OCI-M1 (cell line): ENCODE measurements at regions not wholly inside any gene's neighbourhood (a gene's known extent, or its start where the extent isn't known, plus 50 kb on each side); places are given as distances from the start of the nearest gene placed in this dataset.
A peak's percentile ranks its signal among the peaks of the same experiment; 100 is the strongest.

Experiments used
- DNase-seq: peaks from one replicate; lab custom pipeline; 2025; lab: John Stamatoyannopoulos, UW

DNA sequence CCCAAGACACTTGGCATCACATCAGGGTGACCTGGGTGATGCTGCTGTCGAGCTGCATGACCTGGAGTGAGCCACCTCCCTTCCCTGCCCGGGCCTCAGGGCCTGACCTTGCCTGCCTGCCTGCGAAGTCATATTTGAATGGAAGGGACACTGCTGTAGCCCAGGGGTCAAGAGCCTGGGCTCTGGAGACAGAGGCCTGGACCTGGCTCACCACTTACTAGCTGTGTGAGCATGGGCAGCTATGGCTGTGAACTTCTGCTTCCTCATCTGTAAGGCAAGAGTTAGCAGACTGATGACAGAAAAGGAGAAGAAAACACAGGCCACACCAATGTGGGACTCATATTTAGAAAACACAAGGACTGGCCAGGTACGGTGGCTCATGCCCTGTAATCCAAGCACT is 118.7 kb downstream of the ZFP36L2 start:
- no peak for DNase-seq

DNA sequence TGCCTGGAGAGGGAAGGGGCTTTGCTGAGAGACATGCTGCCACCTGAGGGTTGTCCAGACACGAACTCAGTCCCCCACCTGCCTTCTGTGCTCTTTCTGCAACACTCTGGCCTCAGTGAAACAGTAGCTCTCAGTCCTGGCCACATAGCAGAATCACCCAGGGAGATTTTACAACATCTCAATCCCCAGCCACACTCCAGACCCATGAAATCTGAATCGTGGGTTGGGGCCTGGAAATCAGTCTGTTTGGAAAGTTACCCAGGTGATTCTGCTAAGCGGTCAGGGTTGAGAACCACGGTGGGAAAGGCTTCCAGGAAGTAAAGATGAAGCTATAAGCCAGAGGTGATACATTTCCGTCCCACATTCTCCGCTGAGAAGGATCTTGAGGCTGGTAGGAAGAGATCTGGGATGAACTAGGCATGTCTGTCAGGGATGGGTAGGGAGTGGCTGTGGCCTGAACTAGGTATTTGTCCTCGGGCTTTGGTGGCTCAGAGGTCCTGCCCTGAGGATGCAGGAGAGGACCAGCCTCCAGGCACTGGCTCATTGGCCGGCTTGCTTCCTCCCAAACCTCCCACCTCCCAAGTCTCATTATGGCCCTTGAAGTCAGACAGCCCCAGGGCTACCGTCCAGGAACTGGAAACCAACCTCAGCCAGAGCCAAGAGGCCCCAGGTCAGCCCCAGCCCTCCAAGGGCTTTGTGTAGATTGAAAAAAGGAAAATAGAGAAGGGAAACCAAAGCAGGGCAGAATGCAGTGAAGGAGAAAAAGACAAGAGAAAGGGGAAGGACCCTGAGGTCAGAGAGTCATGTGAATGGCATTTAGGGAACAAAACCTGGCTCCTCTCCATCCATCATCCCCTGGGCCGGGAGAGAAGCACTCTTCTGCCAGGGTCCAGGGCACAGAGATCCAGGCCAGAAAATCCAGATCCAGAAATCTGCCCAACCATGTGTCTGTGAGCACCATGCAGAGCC is 119.6 kb downstream of the ZFP36L2 start:
- DNase-seq = no peak

DNA sequence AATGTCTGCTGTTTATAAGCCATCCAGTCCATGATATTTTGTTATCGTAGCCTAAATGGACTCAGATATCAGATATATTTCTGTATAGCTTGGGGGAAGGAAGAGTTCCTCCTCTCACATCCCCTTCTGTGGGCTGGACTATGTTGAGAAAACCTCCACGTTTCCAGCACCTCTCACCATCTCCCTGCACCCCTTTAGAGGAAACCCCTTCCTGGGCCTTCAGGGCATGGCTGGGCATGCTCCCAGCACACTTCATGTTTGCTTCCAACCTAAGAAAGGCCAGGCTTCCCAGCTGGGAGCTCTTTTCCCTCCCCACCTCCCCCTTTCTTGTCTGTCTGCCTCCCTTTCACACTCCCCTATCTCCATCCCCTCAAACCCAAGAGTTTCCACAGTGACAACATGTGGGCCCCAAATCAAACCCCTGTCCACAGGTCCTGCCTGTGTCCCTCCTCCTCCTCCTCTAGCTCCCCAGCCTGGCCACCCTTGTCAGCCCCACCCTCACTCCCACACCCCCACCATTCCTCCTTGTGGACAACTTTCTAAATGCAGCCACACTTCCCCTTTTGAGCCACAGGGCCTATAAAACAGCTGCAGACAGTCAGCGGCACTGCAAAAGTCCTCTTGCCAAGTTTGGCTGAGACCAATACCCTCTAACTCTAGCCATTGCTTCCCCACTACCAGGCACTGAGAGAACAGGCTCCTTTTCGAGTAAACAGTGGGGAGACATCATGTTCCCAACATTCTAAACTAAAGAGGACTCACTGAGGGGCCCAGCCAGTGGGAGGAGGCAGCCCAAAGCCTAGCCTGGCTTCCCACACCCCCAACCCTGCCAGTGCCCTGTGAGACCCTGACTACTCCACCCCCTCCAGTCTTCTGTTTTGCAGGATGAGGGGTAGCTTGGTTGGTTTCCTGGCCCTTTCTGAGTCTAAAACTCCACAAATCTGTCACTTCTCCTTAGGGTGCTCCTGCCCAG is 120.5 kb downstream of the ZFP36L2 start:
- DNase-seq = peak; percentile 89

DNA sequence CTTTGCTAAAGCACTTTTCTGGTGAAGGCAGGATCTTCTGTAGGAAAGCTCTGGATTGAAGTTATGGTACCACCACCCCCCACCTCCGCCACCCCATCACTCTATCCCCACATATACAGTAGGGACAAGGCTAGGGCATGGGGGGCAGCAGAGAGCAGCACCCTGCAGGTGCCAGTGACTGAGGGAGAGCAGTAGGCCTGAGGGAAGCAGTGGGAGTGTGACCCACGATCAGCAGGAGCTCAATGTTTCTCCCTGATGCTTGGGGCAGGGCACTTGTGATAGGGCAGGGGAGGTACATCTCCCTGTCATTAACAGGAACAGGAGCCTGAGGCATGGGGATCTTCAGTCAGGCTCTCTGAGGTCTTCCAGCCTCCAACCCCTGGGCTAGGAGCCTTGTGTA is 121.6 kb downstream of the ZFP36L2 start:
- DNase-seq = no peak

DNA sequence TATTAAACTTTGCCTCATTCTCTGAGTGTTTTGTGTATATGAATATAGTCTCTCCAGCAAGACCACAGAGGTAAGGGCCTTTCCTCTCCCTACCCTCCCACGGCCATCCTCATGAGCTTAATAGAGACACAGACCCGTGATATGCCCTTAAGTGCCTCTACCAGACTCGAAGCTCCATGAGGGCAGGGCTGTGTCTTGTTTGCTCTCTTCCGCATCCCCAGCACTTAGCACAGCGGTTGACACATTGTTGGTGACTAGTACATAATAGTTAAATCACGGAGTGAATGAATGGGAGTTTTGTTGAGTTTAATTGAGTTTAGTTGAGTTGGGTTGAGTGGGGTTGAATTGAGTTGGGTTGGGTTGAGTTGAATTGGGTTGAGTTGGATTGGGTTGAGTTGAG is 122.3 kb downstream of the ZFP36L2 start:
- no peak for DNase-seq

DNA sequence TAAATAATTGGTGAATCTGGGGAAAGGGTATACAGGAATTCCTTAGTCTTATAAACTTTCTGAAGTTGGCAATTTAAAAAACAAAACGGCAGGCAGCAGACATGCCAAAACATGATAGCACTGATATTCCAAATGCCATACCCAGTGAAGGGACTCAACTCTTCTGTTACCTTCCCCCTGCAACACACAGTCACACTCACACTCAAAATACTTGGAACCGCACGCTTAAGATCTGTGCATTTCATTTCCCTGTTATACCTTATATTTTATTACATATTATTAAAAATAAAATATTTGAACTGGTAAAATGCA is 123.4 kb downstream of the ZFP36L2 start:
- no peak for DNase-seq

DNA sequence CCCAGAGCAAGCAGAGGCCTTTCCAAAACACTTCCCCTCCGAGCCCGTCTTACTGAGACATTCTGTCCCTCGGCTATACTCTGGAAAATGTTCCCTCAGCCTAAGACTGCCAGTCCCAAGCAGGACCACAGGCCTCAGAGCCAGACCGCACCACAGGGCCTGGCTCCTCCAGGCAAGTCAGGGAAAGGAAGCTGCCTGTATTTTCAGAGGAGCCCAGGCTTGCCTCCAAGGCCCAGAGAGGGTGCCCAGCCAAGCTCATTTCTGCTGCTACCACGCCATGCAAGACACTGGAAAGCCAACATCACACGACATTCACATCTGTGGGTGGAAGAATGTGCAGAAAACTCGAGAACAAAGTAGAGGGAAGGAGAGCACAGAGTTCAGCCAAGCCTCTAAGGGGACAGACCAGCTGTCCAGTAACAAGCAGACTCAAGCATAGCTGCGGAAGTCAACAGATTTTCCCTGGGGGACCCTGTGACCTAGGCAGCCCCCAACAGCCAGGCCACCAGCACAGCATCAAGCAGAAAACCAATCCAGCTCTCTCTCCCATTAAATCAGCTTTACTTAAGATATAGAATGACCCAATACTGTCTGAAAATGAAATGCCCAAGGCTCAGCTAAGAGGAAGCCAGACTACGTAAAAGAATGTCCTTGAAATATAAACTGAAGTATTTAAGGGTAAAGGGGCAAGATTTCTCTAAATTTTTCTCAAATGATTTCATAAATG is 123.9 kb downstream of the ZFP36L2 start:
- no peak for DNase-seq

DNA sequence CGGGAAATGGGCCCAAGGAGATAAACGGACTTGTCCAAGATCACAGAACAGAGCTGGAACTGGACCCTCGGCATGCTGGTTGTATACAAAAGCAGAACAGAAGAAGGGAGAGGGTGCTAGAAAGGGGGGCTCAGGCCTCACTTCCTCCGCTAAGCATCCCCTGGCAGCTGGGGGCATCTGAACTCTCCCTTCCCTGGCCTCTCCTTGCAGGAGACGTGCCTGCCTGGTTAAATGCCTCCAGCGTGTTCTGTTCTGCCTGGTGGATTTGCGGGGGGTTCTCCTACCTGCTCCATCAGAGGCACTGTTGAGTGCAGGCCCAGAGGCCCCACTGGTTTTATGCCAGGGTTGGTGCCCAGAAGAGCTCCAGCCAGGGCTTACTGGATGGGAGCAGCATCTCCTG is 124.7 kb downstream of the ZFP36L2 start:
- DNase-seq = no peak

DNA sequence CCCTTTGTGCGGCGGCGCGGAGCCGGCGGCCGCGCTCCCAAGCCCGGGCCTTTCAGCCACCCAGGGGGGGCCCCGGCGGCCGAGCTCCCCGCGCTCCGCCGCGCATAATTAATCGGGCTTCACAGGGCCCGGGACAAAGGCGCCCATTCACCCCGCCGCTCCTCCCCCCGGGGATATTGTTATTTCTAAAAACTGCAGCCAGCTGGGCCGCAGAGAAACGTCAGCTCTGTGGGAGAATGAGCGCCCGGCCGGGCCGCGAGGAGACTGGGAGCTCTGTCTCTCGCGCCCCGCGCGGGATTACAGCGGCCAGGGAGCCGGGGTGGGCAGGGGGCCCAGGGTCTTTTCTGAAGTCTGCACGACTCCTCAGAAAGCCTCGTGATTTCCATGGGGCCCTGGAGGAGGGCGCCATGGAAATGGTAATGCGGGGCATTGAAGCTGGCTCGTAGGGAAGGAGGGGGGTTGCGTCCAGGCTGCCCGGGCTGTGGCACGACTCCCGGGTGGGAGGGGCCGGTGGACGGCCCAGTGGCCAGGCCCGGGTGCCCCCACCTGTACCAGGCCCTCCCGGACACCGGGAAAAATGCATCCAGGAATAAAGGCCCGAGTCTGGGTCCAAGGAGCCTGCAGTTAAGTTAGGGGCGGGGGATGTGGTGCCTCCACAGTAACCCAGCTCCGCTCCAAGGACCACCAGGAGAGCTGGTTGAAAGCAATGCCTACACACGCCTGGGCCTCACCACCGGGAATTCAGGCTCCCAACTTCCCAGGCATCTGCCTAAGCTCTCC is 125.3 kb downstream of the ZFP36L2 start:
- no peak for DNase-seq

DNA sequence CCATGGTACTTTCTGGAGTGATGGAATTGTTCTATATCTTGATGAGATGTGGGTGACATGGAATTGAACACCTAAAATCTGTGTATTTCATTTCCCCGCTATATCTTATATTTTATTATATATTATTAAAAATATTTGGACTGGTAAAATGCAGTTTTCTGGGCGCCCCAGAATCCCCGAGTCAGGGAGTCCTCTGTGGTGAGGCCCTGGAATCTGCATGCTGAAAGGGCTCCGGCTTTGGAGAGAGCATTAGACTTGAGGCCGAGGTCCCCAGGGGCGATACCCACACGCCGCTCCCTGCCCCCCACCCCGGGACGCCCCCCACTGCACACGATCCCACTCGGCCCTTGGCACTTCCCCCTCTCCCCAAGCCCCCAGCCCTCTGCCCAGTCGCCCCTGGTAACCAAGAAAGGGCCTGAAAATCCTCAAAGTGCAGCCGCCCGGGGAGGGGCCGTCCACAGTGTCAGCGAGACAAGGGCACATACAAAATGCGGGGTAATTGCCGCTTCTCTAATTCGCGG is 126.0 kb downstream of the ZFP36L2 start:
- no peak for DNase-seq

DNA sequence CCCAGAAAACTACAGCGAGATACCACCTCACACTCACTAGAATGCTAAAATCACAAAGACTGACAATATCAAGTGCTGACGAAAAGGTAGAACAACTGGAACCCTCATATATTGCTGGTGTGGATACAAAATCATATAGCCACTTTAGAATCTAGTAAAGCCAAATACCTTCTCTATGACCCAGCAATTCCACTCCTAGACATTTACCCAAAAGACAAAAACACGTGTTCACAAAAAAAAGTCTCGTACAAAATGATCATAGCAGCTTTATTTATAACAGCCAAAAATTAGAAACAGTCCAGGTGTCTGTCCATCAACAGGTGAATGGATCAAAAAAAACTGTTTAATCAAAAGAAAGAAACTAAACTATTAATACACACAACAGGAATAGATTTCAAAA is 126.6 kb downstream of the ZFP36L2 start:
- DNase-seq = no peak

DNA sequence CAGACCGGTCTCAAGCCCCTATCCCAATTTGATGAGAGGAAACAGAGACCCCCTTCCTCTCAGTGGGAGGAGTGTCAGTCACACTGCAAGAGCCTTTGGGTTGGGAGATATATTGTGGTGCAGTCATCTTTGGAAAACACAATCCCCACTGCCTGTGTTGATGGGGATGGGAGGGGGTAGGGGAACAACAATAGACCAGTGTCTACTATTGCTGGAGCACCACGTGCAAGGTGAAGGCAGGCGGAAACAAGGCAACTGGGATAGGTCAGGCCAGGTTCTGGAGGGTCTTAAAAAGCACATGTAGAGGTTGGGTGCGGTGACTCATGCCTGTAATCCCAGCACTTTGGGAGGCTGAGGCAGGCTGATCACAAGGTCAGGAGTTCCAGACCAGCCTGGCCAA is 127.9 kb downstream of the ZFP36L2 start:
- DNase-seq = no peak

DNA sequence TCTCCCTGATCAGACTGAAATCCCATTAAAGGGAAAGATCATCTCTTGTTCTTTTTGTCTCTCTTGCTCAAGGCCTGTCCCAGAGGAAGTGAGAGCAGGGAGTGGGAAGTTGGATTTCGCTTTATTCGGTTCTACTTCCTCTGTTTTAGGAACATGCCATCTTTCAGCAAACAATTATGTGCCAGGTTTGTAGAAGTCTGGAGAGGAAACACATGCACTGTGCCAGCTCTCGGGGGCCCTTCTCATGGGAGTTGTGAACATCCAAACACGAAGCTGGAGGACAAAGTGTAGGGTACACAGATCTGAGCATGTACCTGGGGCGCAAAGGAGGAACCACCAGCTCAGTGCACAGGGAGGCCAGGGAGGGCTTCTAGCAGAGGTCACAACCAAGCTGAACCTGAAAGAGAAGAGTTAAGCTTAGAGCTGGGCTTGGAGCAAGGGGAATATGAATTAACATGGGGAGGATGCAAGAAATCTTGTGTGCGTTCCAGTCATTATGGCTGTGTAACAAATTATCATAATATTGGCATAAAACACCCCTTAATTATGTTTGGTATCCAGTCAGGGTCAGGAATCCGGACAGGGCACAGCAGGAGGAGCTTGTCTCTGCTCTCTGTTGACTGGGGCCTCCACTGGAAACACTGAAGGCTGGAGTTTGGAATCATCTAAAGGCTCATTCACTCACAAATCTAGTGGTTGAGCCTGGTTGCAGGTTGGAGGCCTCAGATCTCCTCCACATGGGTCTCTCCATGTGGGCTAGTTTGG is 128.6 kb downstream of the ZFP36L2 start:
- no peak for DNase-seq

DNA sequence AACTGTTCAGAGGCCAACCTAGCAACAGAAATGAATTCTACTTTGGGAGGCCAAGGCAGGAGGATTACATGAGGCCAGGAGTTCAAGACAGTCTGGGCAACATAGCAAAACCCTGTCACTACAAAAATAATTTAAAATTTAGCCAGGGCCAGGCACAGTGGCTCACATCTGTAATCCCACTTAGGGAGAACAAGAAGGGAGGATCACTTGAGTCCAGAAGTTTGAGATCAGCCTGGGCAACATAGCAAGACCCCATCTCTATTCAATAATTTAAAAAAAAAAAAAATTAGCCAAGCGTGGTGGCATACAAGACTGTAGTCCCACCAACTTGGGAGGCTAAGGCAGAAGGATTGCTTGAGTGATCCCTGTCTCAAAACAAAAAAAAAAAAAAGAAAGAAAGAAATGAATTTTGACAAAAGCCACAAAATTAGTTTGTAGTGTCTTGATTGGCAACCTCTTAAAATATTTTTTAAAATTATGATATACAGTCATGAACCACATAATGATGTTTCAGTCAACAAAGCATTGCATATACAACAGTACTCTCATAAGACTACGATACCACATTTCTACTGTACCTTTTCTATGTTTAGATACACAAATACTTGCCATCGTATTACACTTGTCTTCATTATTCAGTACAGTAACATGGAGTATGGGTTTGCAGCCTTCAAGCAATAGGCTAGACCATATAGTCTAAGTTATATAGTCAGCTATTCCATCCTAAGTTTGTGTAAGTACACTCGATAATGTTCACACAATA is 130.7 kb downstream of the ZFP36L2 start:
- DNase-seq = no peak

DNA sequence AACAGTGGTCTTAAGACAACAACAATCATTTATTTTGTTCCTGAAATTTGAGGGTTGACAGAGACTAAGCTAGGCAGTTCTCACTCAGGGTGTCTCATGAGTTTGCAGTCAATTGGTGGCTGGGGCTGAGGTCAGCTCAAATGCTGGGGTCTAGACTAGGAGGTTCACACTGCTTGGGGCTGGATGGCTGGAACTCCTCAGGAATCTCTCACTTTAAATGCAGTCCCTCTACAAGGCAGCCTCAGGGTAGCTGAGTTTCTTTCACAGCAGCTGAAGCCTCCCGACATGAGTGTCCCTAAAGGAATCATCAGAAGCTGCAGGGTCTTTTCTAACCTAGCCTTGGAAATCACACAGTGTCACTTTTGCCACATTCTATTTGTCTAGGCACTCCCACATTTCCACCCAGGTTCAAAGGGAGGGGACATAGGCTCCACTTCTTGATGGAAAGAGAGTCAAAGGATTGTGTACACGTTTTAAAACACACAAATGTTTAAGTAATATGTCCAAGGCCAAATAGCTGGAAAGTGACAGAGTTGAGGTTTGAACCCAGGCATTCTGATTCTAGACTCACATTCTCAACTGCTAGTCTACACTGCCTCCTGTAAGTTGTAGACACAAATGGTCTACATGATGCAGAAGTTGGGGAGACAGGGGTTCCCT is 133.8 kb downstream of the ZFP36L2 start:
- no peak for DNase-seq

DNA sequence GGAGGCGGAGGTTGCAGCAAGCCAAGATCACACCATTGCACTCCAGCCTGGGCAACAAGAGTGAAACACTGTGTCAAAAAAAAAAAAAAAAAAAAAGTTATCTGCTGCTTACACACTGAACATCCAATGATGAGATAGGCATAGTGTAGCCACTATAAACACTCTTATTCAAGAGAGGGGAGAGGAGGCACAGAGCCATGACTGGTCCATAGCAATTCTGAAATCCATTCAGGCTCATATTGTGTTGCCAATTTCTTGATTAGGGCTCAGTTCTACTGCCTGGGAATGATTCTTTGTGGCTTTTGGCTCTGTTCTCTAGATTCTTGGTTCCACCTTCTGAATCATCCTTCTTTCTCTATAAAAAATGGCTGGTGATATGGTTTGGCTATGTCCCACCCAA is 136.1 kb downstream of the ZFP36L2 start:
- no peak for DNase-seq

DNA sequence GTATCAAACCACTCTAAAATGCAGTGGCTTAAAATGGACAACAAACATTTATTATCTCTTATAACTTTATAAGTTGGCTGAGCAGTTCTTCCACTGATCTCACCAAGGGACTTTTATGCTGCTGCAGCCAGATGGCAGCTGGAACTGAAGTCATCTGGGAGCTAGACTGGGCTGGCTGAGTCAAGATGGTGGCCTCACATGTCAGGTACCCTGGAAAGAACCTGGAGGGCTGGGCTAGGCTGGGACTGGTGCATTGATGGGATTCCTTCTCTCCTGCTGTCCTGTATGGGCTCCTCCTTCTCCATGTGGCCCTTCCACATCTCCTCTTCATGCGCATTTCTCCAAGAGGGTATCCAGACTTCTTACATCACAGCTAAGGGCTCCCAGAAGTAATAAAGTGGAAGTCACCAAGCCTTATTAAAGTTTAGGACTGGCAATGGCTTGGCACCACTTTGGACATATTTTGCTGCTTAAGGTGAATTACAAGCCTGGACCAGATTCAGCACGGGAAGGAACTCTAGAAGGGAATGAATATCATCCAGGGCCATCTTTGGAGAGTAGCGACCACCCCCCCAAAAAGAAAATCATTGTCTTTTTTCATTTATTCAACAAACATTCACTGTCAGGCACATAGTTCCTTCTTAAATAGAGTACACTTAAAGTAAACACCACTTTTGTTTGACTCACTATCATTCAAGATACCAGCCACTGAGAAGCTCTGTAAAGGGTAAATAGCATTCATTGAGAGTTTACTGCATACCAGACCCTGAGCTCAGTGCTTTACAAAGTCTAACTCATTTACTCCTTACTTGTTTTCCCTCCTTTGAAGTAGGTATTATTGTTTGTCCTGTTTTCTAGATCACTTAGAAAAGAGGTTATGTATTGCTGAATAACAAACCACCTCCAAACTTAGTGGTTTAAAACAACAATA is 138.0 kb downstream of the ZFP36L2 start:
- DNase-seq = no peak

DNA sequence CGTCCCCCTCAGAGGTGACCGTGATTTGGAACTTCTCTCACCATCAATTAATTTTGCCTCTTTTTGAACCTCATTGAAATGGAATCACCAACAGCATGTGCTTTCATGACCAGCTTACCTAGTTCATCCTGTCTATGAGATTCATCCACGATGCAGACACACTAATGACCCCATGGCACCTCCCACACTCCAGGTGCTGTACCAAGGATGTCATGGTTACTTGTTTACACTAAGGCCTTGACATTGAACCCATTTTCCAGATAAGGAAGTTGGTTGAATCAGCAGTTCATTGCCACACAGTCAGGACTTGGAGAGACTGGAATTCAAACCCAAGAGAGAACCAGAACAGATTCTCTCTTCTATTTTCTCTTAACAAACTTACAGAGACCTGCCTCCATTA is 139.0 kb downstream of the ZFP36L2 start:
- DNase-seq = no peak
